Smooth muscle cell (in vitro differentiated cells): ENCODE measurements at regions not wholly inside any gene's neighbourhood (a gene's known extent, or its start where the extent isn't known, plus 50 kb on each side); places are given as distances from the start of the nearest gene placed in this dataset.

ENCODE experiments used
- DNase-seq: peaks from one replicate; lab custom pipeline; 2025; ENCODE audit not compliant: unreplicated experiment; lab: John Stamatoyannopoulos, UW
- H2AFZ ChIP-seq: fragments of 200-600 bp; sonication (generic); 2 replicates; pipeline ENCODE4 v1.6.0; 2016; ENCODE audit warnings: antibody characterized with exemption, low read depth, mild to moderate bottlenecking
- H3F3A ChIP-seq: fragments of 200-600 bp; sonication (generic); 2 replicates; pipeline ENCODE4 v1.6.0; 2017; ENCODE audit warnings: antibody characterized with exemption, low read depth
- H3K27ac ChIP-seq: fragments of 200-600 bp; sonication (generic); 2 replicates; pipeline ENCODE4 v1.5.1; 2016; ENCODE audit warnings: low read depth, mild to moderate bottlenecking
- H3K27me3 ChIP-seq: fragments of 200-600 bp; sonication (generic); 2 replicates; pipeline ENCODE4 v1.6.1; 2016; ENCODE audit warnings: low read depth, mild to moderate bottlenecking
- H3K36me3 ChIP-seq: fragments of 200-600 bp; sonication (generic); 2 replicates; pipeline ENCODE4 v1.5.1; 2016; ENCODE audit warnings: low read depth
- H3K4me1 ChIP-seq: fragments of 200-600 bp; sonication (generic); 2 replicates; pipeline ENCODE4 v1.5.1; 2016; ENCODE audit warnings: low read depth
- H3K4me2 ChIP-seq: fragments of 200-600 bp; sonication (generic); 2 replicates; pipeline ENCODE4 v1.6.0; 2016; ENCODE audit warnings: mild to moderate bottlenecking
- H3K4me3 ChIP-seq: fragments of 200-600 bp; sonication (generic); 2 replicates; pipeline ENCODE4 v1.5.1; 2016; ENCODE audit warnings: mild to moderate bottlenecking
- H3K79me2 ChIP-seq: fragments of 200-600 bp; sonication (generic); 2 replicates; pipeline ENCODE4 v1.6.0; 2016; ENCODE audit warnings: low read depth, mild to moderate bottlenecking
- H3K9ac ChIP-seq: fragments of 200-600 bp; sonication (generic); 2 replicates; pipeline ENCODE4 v1.6.0; 2016; ENCODE audit warnings: low read depth
- H3K9me3 ChIP-seq: fragments of 200-600 bp; sonication (generic); replicated peaks from 2 replicates; pipeline ENCODE4 v1.5.1; 2016; ENCODE audit warnings: low read depth
- H4K20me1 ChIP-seq: fragments of 200-600 bp; sonication (generic); 2 replicates; pipeline ENCODE4 v1.6.0; 2016; ENCODE audit warnings: low read depth
- WGBS: methylation state at CpG from one replicate; pipeline ENCODE4 v1.1.7; 2016; ENCODE audit warnings: low lambda C conversion rate; 5-methylcytosine and 5-hydroxymethylcytosine counted together
- TF ChIP-seq, protein P1 (sequence below): fragments of 200-600 bp; sonication (generic); IDR thresholded peaks from 2 replicates; pipeline ENCODE4 v1.5.1; 2017; ENCODE audit warnings: borderline replicate concordance, mild to moderate bottlenecking, antibody characterized with exemption; ENCODE audit not compliant: insufficient read depth, poor library complexity, severe bottlenecking

DNA sequence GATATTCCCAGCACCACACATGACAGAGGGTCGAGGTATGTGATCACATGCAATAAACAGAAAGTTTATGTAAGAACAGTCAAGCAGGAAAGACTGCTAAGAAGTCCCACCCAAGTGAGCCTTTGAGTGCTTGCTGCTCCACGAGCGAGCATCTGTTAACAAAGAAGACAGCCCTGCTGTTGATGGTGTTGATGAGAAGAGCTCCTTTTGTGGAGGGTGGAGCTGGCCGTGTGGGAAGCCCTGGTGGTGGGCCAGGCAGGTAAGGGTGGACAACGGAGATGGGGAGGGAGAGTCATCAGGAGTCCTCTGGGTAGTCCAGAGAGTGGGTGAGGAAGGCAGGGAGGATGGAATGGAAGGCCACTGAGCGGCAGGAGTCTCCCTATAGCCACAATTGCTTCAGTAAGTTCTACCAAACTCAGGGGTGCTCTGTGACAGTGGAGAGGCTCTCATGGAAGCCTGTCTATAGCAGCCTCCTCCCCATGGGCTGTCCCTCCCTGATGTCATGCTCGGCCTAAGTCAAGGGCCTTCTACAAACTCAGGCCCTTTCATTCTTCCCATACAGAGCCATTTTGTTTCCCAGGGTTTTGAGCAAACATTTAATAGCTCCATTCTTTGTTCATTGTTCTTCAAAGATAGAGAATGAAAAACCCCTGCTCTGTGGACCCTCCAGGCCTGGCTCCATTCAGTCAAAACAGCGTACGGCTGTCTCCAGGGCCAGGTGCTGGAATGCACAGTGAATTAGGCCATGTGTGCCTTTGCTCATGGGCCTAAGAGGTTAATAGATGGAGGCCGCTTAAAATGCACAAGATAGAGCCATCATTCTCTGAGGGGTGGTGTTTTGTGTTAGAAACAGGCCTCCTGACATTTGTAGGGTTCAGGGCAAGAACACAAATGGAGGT lies 494.2 kb upstream of the RAB6C start:
- Histone ChIP-seq H3K9me3 (no peaks in the 10 kb centered on the region), H2AFZ (no peak overlapping the region)

DNA sequence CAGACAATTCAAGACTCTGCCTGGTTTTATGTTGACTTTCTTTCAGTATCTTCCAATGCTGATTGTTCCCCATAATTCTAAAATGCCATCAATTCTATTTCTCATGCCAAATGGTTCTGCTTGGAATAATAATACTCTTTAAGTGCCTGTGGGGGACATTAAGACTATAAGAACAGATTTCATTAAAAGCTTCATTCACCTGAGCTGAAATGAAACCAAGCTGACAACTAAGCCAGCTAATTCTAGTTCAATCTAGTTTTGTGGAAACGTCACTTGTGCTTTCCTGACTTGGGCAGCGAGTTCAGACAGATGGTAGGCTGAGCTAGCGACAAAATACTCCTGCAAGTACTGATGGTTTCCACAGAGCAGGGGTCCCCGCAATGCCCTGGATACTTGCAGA lies 491.1 kb upstream of the RAB6C start:
- Histone ChIP-seq H2AFZ (no peak overlapping the region), H3K27ac (no peak overlapping the region), H3K36me3 (no peaks in the 10 kb centered on the region), H3F3A (no peaks in the 10 kb centered on the region), H3K4me3 (no peak overlapping the region), H3K4me2 (no peak overlapping the region), H3K79me2 (no peaks in the 10 kb centered on the region), H3K9ac (no peak overlapping the region), H3K4me1 (no peaks in the 10 kb centered on the region), H3K9me3 (no peaks in the 10 kb centered on the region), H3K27me3 (no peaks in the 10 kb centered on the region), H4K20me1 (no peaks in the 10 kb centered on the region)
- no peak for DNase-seq
- TF ChIP-seq, protein P1, sequence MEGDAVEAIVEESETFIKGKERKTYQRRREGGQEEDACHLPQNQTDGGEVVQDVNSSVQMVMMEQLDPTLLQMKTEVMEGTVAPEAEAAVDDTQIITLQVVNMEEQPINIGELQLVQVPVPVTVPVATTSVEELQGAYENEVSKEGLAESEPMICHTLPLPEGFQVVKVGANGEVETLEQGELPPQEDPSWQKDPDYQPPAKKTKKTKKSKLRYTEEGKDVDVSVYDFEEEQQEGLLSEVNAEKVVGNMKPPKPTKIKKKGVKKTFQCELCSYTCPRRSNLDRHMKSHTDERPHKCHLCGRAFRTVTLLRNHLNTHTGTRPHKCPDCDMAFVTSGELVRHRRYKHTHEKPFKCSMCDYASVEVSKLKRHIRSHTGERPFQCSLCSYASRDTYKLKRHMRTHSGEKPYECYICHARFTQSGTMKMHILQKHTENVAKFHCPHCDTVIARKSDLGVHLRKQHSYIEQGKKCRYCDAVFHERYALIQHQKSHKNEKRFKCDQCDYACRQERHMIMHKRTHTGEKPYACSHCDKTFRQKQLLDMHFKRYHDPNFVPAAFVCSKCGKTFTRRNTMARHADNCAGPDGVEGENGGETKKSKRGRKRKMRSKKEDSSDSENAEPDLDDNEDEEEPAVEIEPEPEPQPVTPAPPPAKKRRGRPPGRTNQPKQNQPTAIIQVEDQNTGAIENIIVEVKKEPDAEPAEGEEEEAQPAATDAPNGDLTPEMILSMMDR, result no peak
- 81% methylated on average over 4 of the region's 4 CpGs for WGBS

More for the DNA sequence above, 494.2 kb upstream of the RAB6C start:
- no peak for DNase-seq
- Histone ChIP-seq H3K27ac (no peak overlapping the region), H3K9ac (no peak overlapping the region), H3F3A (no peaks in the 10 kb centered on the region), H3K4me2 (no peak overlapping the region), H3K36me3 (no peaks in the 10 kb centered on the region), H3K27me3 (no peaks in the 10 kb centered on the region), H3K79me2 (no peaks in the 10 kb centered on the region), H3K4me1 (no peaks in the 10 kb centered on the region), H3K4me3 (no peak overlapping the region), H4K20me1 (no peaks in the 10 kb centered on the region)
- TF ChIP-seq, protein P1, result no peak
- WGBS, result 87% methylated on average over 10 of the region's 10 CpGs

DNA sequence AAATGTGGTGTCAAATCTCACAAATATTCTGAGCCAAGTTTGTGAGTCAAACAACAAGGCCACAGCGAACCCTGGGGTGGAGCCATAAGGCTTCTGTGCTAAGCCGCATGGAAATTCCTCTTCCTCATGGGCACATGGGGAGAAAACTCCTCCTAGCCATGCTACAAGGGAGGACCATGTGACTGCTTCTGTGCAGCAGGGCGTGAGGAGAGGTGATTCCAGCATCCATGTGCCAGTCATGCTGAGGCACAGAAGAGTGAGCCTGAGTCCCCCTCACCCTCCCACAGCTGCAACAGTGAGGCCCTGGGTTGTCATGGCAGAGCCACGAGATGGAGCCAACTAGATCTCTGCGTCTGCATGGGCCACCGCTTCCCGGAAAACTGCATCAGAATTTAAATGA lies 488.8 kb upstream of the RAB6C start:
- Histone ChIP-seq H4K20me1 (no peaks in the 10 kb centered on the region), H3K9ac (no peak overlapping the region), H3K4me1 (no peaks in the 10 kb centered on the region), H3F3A (no peaks in the 10 kb centered on the region), H3K27ac (no peak overlapping the region), H3K4me3 (no peak overlapping the region), H2AFZ (no peak overlapping the region), H3K9me3 (no peaks in the 10 kb centered on the region), H3K79me2 (no peaks in the 10 kb centered on the region), H3K4me2 (no peak overlapping the region), H3K36me3 (no peaks in the 10 kb centered on the region), H3K27me3 (no peaks in the 10 kb centered on the region)
- TF ChIP-seq, protein P1, result no peak
- 91% methylated on average over 7 of the region's 7 CpGs for WGBS
- DNase-seq, result no peak

DNA sequence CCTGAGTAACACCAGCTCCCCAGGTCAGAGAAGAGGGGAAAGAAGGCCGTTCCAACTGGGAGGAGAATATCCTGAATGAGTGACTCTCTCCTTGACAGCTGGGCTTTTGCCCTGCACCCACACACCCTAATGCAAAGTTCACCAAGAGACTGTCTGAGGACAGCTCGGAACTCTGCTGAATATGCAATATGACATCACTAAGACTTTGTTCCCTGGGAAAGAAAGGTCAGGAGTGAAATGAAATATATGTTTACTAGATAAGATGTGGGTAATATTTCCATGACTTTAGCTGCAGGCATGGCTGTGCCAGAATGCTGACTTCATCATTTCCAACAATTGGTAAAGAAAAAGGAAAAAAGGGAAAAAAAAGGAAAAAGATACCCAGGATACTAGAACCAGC lies 488.2 kb upstream of the RAB6C start:
- TF ChIP-seq, protein P1, result no peak
- no peaks in the 10 kb centered on the region for H3F3A ChIP-seq
- no peak overlapping the region for H3K27ac ChIP-seq
- H4K20me1 ChIP-seq, result no peaks in the 10 kb centered on the region
- H3K27me3 ChIP-seq, result no peaks in the 10 kb centered on the region
- no peak overlapping the region for H3K4me2 ChIP-seq
- no peaks in the 10 kb centered on the region for H3K4me1 ChIP-seq
- no peak overlapping the region for H3K4me3 ChIP-seq
- no peaks in the 10 kb centered on the region for H3K9me3 ChIP-seq
- no peak overlapping the region for H3K9ac ChIP-seq
- H3K36me3 ChIP-seq, result no peaks in the 10 kb centered on the region
- H2AFZ ChIP-seq, result no peak overlapping the region
- 73% methylated on average over 2 of the region's 2 CpGs for WGBS
- H3K79me2 ChIP-seq, result no peaks in the 10 kb centered on the region
- no peak for DNase-seq
